Stimulated activated CD8-positive, alpha-beta memory T cell treated with anti-CD3 and anti-CD28 coated beads, Interleukin-7, amount 100 ng/mL, for 48 hours (primary cell): ENCODE measurements at regions not wholly inside any gene's neighbourhood (a gene's known extent, or its start where the extent isn't known, plus 50 kb on each side); places are given as distances from the start of the nearest gene placed in this dataset.

Experiments
- DNase-seq, 2 donors: peaks; one replicate each; pipeline ENCODE4 v3.0.0-alpha.2; 2020; ENCODE audit warnings: low read depth in 1 of 2; ENCODE audit errors: extremely low read depth in 1 of 2

- DNase-seq, result no peak
Observed at GRCh38 chr2:234309431-234309830, 187.4 kb downstream of the ARL4C start.

DNA sequence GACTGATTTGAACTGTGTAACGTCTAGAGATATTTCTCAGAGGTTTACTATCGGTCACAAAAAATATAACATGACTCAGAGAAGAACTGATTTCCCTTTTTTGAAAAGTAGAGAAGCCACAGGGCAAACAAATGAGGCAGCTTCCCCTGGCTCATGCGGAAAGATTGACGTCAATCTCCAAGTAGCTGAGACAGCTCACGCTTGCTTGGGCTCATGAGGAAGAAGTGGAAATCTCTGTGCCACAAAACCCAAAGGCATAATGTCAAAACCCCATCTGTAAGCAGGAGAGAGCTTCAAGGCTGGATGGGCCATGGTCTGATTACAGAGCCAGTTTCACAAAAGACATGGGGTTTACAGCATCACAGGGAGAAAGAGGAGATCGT, 188.1 kb downstream of the ARL4C start:
- DNase-seq, result peak in 1 of 2 donors; percentile 72

- DNase-seq, result no peak
Observed at GRCh38 chr2:234308073-234308812, 188.6 kb downstream of the ARL4C start.

GRCh38 chr2:234307322-234307961, 189.4 kb downstream of the ARL4C start:
- no peak for DNase-seq

GRCh38 chr2:234306426-234307173, 190.3 kb downstream of the ARL4C start:
- DNase-seq, result no peak

GRCh38 chr2:234305846-234306245, 191.0 kb downstream of the ARL4C start:
- no peak for DNase-seq

DNA sequence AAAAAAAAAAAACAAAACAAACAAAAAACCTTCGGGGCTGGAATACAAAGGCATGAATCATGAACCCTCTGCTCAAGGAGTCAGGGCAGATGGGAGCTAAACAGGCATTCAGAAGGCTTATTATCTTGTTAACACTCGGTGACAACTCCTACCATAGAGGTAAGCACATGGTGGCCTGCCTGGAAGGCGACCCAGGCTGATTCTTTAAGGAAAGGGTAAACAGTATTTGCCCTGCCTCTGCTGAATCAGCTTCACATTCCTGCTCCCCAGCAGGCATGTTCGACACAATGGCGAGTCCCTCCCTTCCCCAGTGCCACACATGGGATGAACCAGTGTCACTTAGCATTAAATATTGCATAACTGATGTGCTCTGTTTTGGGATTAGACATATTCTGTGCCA, 191.9 kb downstream of the ARL4C start:
- DNase-seq, result no peak

- no peak for DNase-seq
Observed at GRCh38 chr2:234302664-234302991, 194.3 kb downstream of the ARL4C start.

GRCh38 chr2:234300932-234301823, 195.7 kb downstream of the ARL4C start:
- no peak for DNase-seq

DNA sequence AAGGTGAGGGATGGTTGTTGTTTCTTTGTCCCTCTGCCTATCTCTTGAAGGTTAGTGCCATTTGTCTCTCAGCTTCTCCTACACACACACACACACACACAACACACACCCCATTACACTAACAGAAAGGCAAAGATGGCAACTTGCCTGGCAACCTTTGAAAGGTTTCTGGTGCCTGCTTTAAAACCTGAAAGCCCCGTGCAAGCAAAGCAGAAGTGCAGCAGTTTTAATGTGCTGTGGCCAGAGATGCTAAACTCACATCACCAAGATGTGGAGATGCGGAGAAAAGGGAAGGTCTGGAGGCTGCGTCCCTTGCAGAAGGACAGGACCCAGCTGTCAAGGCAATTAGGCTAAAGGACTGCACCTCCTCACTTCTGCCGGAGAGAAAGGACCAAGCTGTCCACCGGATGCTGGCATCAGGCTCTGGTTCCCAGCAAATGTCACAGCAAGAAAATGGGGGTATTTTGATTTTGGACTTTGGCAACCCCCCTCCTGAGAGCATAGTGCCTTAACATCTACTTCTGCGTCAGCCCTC, 196.4 kb downstream of the ARL4C start:
- DNase-seq, result no peak

- no peak for DNase-seq
Observed at GRCh38 chr2:234298918-234299317, 198.0 kb downstream of the ARL4C start.

GRCh38 chr2:234296991-234297390, 199.9 kb downstream of the ARL4C start:
- DNase-seq, result no peak

- DNase-seq, result no peak
Observed at GRCh38 chr2:234293973-234294372, 202.9 kb downstream of the ARL4C start.

DNA sequence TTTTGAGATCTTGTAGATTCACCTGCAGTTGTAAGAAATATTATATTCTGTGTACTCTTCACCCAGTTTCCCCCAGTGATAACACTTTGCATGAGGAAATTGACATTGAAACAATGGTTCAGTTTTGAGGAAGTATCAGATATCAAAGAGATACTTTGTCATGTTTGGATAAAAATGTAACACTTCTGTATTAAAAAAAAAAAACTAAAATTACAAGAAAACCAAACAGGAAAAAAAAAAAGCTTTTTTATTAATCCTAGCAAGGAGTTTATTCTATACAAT, 204.0 kb downstream of the ARL4C start:
- no peak for DNase-seq

DNA sequence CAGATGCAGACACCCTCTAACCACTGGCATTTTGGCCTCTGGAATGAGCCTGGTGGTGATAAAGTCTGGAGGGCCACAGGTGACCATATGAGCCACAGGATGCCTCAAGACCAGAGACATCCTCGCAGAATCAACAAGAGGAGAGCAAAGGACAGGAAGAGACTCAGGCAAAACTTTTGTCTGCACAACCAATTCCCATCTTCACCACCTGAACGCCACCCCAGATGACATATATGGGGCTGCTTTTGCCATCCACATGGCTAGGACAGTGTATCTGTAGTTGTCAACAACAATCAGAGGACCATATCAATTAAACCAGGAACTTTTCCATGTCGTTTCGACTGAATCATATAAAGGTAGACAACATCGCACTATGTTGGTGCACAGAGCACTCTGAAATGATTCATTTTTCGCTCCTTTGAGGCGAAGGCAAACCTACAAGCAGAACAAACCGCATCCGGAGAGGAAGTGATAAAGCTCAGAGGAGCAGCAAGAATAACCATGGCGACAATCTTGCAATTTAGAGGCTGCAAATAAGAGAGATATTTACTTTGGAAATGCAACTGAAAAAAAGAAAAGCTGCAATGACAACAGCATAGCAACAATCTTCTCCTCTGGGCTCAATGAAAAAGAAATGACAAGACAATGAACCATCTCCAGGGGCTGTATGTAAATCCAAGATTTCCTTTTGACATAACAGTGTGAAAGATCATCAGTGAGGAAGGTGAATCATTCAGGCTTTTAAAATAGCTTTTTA, 204.5 kb downstream of the ARL4C start:
- DNase-seq, result no peak

DNA sequence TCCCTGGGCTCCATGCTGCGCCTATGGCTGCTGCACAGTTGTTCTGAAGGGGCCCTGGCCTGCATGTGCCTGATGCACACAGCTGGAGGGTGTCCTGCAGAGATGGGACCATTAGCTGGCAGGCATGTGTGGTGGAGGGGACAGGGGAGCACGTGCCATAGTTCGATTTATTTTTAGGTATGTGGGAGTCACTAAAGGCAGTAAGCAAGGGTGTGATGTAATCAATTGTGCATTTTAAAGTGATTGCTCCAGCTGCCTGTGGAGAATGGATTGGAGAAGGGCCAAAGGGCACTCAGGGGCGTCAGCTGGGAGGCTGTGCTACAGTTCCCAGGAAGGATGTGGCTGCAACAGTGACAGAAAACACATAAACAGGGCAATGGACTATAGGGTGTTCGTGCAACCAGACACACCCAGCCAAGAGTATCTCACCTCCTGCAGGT, 205.1 kb downstream of the ARL4C start:
- no peak for DNase-seq

GRCh38 chr2:234290671-234291070, 206.2 kb downstream of the ARL4C start:
- peak in 1 of 2 donors; percentile 72 for DNase-seq

DNA sequence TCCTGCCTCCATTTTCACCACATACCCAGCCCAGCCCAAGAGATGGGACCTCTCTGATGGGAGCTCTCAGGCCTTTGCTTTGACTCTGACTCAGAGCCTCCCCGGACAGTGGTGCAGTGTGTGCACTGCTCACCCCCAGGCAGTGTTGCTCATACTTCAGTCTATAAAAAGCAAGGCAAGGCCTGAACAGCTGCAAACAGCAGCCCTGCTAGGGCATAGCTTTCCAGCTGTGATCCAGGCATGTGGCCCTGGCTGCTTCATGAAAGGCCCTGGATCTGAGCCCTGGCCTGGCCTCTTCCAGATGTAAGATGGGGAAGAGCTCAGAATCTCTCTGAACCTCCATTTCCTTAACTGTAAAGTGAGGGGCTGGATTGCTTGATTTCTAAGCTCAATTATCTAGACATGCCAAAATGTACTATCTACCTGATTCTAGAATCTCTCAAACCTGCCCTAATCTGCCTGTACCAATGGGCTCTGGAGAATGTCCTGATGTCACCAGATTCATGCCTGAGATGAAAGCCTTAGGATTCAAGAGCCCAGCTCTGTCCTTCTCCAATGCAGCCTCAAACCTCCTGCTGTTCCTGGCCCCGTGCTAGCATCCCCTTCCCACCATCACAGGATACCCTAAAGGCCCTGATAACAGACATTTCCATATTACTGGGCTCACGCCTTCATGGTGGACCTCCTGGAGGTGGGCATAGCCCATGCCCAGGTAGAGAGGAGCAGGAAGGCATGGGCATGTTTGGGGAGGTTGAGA, 206.9 kb downstream of the ARL4C start:
- DNase-seq, result no peak

DNA sequence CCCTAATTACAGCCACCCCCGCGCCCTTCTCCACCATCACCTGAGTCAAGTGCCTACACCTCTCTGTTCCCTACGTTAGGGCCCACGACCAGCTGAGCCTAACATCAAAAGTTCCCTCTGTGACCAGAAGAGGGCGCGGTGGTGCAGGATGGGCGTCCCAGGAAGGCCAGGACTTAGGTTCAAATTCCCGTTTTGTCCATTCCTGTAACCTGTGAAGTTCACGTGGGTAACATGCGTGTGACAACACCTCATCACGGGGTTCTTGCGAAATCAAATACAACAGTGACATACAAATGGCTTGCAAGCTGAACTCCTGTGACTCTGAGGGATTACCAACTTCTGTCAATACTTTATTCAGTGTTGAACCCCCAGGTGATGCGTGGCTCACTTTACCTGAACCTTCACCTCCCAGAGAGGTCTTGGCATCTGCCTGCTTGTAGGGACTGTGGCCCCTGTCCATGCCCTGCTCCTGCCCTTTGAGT, 207.9 kb downstream of the ARL4C start:
- no peak for DNase-seq
